Chondrocyte (in vitro differentiated cells): ENCODE measurements at regions not wholly inside any gene's neighbourhood (a gene's known extent, or its start where the extent isn't known, plus 50 kb on each side); places are given as distances from the start of the nearest gene placed in this dataset.

Experiments used
- DNase-seq: peaks from one replicate; pipeline ENCODE4 v3.0.0; 2021; ENCODE audit warnings: mixed read lengths, low spot score
- H3K27ac Mint-ChIP-seq: one replicate; pipeline ENCODE4 v1.8.0; 2021; ENCODE audit warnings: mild to moderate bottlenecking, moderate library complexity, mixed read lengths; ENCODE audit not compliant: unreplicated experiment
- H3K27me3 Mint-ChIP-seq: 2 replicates; pipeline ENCODE4 v1.8.0; 2021; ENCODE audit warnings: low read depth, mixed read lengths
- H3K36me3 Mint-ChIP-seq: 2 replicates; pipeline ENCODE4 v1.8.0; 2021; ENCODE audit warnings: low read depth, mixed read lengths
- H3K4me1 Mint-ChIP-seq: 2 replicates; pipeline ENCODE4 v1.8.0; 2021; ENCODE audit warnings: low read depth, mild to moderate bottlenecking, mixed read lengths
- H3K4me3 Mint-ChIP-seq: one replicate; pipeline ENCODE4 v1.8.0; 2021; ENCODE audit warnings: mild to moderate bottlenecking, moderate library complexity, mixed read lengths; ENCODE audit not compliant: unreplicated experiment
- H3K9me3 Mint-ChIP-seq: 2 replicates; pipeline ENCODE4 v1.8.0; 2021; ENCODE audit warnings: low read depth, mixed read lengths
- CTCF ChIP-seq: fragments of 200-600 bp; sonication (generic); IDR thresholded peaks from 2 replicates; pipeline ENCODE4 v1.5.0; 2021; ENCODE audit warnings: antibody characterized with exemption, mild to moderate bottlenecking, moderate library complexity

GRCh38 chr6:150456466-150456865 is 87.7 kb downstream of the IYD start:
- H3K4me3 Mint-ChIP-seq, result no peak overlapping the region
- no peaks in the 10 kb centered on the region for H3K4me1 Mint-ChIP-seq
- H3K27me3 Mint-ChIP-seq, result peaks cover 1% of the 10 kb centered on the region
- no peaks in the 10 kb centered on the region for H3K36me3 Mint-ChIP-seq
- no peak overlapping the region for H3K27ac Mint-ChIP-seq
- TF ChIP-seq CTCF, result no peak
- no peak for DNase-seq
- H3K9me3 Mint-ChIP-seq, result peaks cover 2% of the 10 kb centered on the region

- no peak for DNase-seq
- Mint-ChIP-seq H3K27me3 (peaks cover 1% of the 10 kb centered on the region), H3K27ac (no peak overlapping the region), H3K4me1 (no peaks in the 10 kb centered on the region), H3K4me3 (no peak overlapping the region), H3K36me3 (no peaks in the 10 kb centered on the region), H3K9me3 (peaks cover 2% of the 10 kb centered on the region)
- no peak for TF ChIP-seq CTCF
Observed at GRCh38 chr6:150456902-150457643, 88.3 kb downstream of the IYD start.

GRCh38 chr6:150458579-150458978 is 89.8 kb downstream of the IYD start:
- no peak overlapping the region for H3K4me3 Mint-ChIP-seq
- DNase-seq, result no peak
- no peak overlapping the region for H3K27ac Mint-ChIP-seq
- no peaks in the 10 kb centered on the region for H3K4me1 Mint-ChIP-seq
- H3K27me3 Mint-ChIP-seq, result peaks cover 1% of the 10 kb centered on the region
- H3K9me3 Mint-ChIP-seq, result peaks cover 2% of the 10 kb centered on the region
- TF ChIP-seq CTCF, result no peak
- H3K36me3 Mint-ChIP-seq, result no peaks in the 10 kb centered on the region

- TF ChIP-seq CTCF, result no peak
- Mint-ChIP-seq H3K36me3 (no peaks in the 10 kb centered on the region), H3K27ac (no peak overlapping the region), H3K27me3 (peaks cover 3% of the 10 kb centered on the region), H3K9me3 (peaks cover 2% of the 10 kb centered on the region), H3K4me3 (no peak overlapping the region), H3K4me1 (no peaks in the 10 kb centered on the region)
- DNase-seq, result no peak
Observed at GRCh38 chr6:150463852-150464251, 95.0 kb downstream of the IYD start.

- Mint-ChIP-seq H3K36me3 (no peaks in the 10 kb centered on the region), H3K9me3 (peaks cover 2% of the 10 kb centered on the region), H3K4me3 (no peak overlapping the region), H3K27me3 (peaks cover 2% of the 10 kb centered on the region), H3K27ac (no peak overlapping the region), H3K4me1 (no peaks in the 10 kb centered on the region)
- TF ChIP-seq CTCF, result no peak
- no peak for DNase-seq
Observed at GRCh38 chr6:150464966-150465365, 96.2 kb downstream of the IYD start.
